Mesothelial cell of epicardium (in vitro differentiated cells): ENCODE measurements at regions not wholly inside any gene's neighbourhood (a gene's known extent, or its start where the extent isn't known, plus 50 kb on each side); places are given as distances from the start of the nearest gene placed in this dataset.

Experiments used
- DNase-seq, 2 experiments: peaks; one replicate each; pipeline ENCODE4 v3.0.0; 2021; ENCODE audit warnings: low spot score in 2 of 2; ENCODE audit not compliant: unreplicated experiment in 2 of 2
- H3K27ac Mint-ChIP-seq: 2 replicates; pipeline ENCODE4 v1.8.0; 2021; ENCODE audit warnings: mixed read lengths
- H3K27me3 Mint-ChIP-seq: 2 replicates; pipeline ENCODE4 v1.8.0; 2021; ENCODE audit warnings: low read depth, mixed read lengths
- H3K36me3 Mint-ChIP-seq: 2 replicates; pipeline ENCODE4 v1.8.0; 2021; ENCODE audit warnings: mixed read lengths
- H3K4me1 Mint-ChIP-seq: 2 replicates; pipeline ENCODE4 v1.8.0; 2021; ENCODE audit warnings: mixed read lengths
- H3K4me3 Mint-ChIP-seq: 2 replicates; pipeline ENCODE4 v1.8.0; 2021; ENCODE audit warnings: mild to moderate bottlenecking, moderate library complexity, mixed read lengths
- H3K9me3 Mint-ChIP-seq: 2 replicates; pipeline ENCODE4 v1.8.0; 2021; ENCODE audit warnings: mixed read lengths
- TF ChIP-seq, protein P1 (sequence below): fragments of 200-600 bp; sonication (generic); IDR thresholded peaks from one replicate; pipeline ENCODE4 v1.5.0; 2021; ENCODE audit warnings: antibody characterized with exemption; ENCODE audit not compliant: unreplicated experiment

DNA sequence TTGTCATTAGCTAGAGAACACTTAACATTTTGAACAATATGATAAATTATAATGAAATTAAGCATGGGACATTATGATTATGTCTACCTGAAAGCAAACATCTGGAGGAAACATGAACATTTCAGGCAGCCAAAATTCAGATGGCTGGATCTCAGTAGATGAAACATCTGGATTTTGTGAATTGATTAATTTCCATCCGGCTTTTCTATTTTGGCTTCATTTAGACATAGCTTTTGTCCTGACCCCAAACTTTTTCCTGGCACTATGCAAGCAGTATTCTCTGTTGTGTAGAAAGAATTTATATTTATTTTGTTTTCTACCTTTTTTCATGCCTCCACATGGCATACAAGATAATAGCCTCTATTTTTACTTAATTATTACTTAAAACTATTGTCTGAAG, 186.3 kb downstream of the OGFRL1 start:
- Mint-ChIP-seq H3K27me3 (no peaks in the 10 kb centered on the region), H3K4me3 (no peak overlapping the region), H3K36me3 (no peaks in the 10 kb centered on the region), H3K4me1 (peaks cover 10% of the 10 kb centered on the region), H3K9me3 (peaks cover 5% of the 10 kb centered on the region), H3K27ac (no peak overlapping the region)
- TF ChIP-seq, protein P1, sequence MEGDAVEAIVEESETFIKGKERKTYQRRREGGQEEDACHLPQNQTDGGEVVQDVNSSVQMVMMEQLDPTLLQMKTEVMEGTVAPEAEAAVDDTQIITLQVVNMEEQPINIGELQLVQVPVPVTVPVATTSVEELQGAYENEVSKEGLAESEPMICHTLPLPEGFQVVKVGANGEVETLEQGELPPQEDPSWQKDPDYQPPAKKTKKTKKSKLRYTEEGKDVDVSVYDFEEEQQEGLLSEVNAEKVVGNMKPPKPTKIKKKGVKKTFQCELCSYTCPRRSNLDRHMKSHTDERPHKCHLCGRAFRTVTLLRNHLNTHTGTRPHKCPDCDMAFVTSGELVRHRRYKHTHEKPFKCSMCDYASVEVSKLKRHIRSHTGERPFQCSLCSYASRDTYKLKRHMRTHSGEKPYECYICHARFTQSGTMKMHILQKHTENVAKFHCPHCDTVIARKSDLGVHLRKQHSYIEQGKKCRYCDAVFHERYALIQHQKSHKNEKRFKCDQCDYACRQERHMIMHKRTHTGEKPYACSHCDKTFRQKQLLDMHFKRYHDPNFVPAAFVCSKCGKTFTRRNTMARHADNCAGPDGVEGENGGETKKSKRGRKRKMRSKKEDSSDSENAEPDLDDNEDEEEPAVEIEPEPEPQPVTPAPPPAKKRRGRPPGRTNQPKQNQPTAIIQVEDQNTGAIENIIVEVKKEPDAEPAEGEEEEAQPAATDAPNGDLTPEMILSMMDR, result no peak
- DNase-seq, result no peak

DNA sequence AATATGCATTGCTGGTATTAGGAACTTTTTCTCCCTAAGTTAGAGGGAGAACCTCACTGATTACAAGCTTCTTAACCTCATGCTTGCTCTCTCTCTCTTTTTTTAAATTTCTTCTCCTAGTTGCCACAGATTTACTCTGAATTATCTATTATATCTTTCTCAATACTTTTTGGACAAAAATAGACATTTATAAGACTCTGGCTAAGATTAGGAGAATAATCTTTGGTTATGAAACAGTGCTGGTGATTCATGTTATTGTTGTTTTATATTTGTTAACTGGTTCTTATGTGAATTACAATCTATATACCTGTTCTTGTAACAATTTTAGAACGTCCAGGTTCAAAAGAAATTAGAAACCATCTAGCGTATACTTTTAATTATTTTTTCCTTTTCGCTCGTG, 187.8 kb downstream of the OGFRL1 start:
- Mint-ChIP-seq H3K36me3 (no peaks in the 10 kb centered on the region), H3K4me3 (no peak overlapping the region), H3K4me1 (peaks cover 10% of the 10 kb centered on the region), H3K27me3 (no peaks in the 10 kb centered on the region), H3K9me3 (no peaks in the 10 kb centered on the region), H3K27ac (no peak overlapping the region)
- TF ChIP-seq, protein P1, result no peak
- no peak for DNase-seq

DNA sequence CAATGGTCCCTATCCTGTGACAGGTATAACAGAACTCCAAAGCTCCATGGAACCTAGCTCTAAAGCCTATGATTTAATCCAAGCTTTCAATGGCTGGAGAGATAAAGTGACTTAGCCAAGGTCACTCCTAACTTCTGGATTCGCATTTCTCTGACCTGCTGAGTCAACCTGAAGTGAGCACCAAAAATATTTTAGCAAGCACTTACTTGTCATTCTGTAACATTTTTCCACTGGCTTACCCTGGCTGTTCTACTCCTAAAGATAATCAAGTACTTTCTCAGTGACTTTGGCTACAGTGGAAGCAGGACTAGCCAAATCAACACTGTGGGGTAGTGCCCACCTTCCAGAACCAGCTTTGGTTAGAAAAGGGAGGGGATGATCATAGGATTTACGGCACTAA, 188.3 kb downstream of the OGFRL1 start:
- no peak overlapping the region for H3K27ac Mint-ChIP-seq
- peaks cover 10% of the 10 kb centered on the region for H3K4me1 Mint-ChIP-seq
- H3K27me3 Mint-ChIP-seq, result no peaks in the 10 kb centered on the region
- DNase-seq, result no peak
- no peak overlapping the region for H3K4me3 Mint-ChIP-seq
- H3K36me3 Mint-ChIP-seq, result no peaks in the 10 kb centered on the region
- TF ChIP-seq, protein P1, result no peak
- H3K9me3 Mint-ChIP-seq, result no peaks in the 10 kb centered on the region

DNA sequence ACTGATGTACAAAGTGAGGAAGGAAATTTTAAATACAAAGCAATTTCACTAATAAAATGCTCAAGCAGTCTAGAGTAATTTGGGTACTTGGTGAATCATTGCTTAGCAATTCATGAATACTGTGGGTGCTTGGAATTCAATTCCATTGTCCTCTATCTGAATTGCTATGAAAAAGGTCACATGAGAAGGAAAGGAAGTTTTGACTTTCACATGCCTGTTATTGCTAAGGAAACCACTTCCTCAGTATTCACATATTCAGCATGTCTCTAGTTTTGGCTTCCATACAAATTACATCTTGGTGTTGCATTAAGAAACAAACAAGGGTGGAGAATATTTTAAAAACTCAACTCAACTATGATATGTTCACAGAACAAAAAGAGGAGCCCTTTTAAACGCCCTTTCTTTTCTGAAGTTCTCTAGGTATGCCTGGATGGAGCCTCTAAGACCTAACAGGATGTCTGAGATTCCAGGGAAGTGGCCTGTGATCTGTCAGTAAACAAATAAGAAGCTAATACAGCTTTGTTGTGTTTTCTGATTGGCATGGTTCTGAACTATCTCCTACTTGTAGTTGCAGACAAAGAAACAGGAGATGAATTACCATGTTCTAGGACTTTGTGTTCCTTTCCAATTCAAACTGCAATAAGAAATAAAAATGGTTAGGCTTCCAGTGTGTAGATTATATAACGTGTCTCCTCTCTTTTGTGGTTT, 190.4 kb downstream of the OGFRL1 start:
- Mint-ChIP-seq H3K4me1 (peaks cover 10% of the 10 kb centered on the region), H3K27ac (peak overlapping the region; percentile 1), H3K36me3 (no peaks in the 10 kb centered on the region), H3K4me3 (no peak overlapping the region), H3K27me3 (no peaks in the 10 kb centered on the region), H3K9me3 (no peaks in the 10 kb centered on the region)
- DNase-seq, result no peak
- TF ChIP-seq, protein P1, result no peak

DNA sequence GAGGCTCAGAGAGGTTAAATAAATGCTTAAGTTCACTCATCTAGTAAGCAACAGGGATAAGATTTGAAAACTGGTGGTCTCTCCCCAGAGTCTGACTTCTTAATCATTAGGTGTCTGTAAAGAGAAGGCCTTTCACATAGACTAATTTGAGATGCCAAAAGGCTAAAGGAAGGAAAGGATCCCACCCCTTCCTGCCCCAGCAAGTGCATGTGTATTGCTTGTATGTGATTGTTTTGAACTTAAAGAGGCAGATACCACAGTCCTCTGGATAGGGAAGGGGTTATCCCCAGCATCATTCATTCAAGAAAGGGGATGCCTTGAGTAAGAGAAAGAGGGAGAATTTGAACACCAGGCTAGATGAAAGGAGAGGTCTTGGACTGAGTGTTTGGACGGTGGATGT, 192.0 kb downstream of the OGFRL1 start:
- Mint-ChIP-seq H3K9me3 (no peaks in the 10 kb centered on the region), H3K36me3 (no peaks in the 10 kb centered on the region), H3K4me3 (no peak overlapping the region), H3K4me1 (peaks cover 10% of the 10 kb centered on the region), H3K27ac (no peak overlapping the region), H3K27me3 (no peaks in the 10 kb centered on the region)
- TF ChIP-seq, protein P1, result no peak
- DNase-seq, result no peak
